HG03460 (cell line): ENCODE measurements at regions not wholly inside any gene's neighbourhood (a gene's known extent, or its start where the extent isn't known, plus 50 kb on each side); places are given as distances from the start of the nearest gene placed in this dataset.
"Not testable (repeated sequence)": the region's sequence is repeated elsewhere in the genome, so short reads cannot be mapped to it uniquely, and the experiment has no call there.

Source experiments
- ATAC-seq: cut with Tn5 transposase; IDR thresholded peaks from one replicate; pipeline ENCODE4 v1.9.1; 2021; ENCODE audit not compliant: unreplicated experiment

DNA sequence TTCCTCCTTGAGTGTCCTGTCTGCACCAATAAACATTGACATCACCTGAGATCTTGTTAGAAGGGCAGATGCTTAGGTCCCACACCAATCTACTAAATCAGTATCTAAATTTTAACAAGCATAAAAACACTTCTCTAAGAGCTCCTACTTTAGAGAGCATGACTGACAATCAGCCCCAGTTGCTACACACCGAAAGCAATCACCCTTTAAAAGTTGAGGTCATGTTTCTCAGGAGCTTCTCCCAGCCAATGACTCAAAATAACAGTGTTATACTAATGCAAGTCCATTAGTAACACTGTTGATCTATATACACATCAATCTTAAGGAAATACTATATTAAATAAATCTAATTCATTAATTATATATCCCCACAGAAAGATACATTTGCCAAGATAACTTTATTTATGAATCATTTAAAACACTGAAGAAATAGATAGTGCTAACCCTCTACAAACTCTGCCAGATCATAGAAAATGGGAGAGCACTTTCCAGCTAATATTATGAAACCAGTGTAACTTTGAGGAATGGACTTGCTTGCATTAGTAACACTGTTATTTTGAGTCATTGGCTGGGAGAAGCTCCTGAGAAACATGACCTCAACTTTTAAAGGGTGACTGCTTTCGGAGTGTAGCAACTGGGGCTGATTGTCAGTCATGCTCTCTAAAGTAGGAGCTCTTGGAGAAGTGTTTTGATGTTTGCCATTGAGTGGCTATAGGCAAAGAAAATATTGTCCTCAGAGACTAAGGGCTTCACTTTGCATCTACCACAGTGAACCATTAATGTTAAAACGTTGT is 109.8 kb upstream of the HDX start:
- no peak for ATAC-seq

DNA sequence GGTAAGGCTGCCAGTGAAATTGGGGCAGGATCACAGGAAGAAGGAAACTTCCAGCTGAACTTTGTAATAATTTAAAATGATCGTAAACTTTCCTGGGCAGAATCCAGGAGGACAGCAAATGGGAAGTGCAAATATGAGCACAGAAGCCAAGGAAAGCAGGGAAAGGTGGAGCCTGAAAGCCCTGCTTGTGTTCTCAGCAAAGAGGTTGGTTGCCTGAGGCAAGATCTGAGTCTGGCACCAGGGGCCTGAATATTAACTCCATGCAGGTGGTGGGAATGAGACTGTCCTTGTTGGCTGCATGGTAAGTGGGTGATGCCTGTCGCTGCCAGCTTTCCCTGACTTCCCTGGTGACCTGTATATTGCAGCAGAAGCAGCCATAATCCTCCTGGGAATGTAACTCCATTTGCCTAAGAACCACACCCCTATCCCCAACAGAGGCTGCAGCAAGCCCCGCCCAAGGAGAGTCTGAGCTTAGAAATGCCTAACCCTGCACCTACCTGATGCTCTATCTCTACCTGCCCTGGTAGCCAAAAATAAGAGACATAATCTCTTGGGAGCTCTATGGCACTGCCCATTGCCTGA is 132.0 kb upstream of the HDX start:
- no peak for ATAC-seq

GRCh38 chrX:84666086-84666485 is 163.8 kb upstream of the HDX start:
- ATAC-seq, result no peak

DNA sequence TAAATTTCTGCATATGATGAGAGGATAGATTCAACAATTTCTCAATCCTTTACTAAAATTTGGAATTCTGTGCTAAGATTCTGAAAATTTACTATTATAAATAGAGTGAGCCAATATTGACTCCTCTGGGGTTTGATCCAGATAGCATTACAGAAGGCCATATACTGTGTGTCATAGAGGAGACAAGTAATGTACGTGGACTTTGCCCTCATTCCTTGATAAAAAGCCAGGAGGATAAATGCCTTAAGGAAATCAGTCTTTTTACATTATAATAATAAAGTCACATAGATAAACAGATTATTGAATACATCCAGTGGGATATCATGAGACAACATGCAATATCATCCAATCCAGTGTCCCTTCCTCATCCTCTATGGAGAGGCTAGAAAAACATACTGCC is 188.0 kb upstream of the HDX start:
- no peak for ATAC-seq

GRCh38 chrX:84709987-84710386 is 207.7 kb upstream of the HDX start:
- ATAC-seq, result no peak

DNA sequence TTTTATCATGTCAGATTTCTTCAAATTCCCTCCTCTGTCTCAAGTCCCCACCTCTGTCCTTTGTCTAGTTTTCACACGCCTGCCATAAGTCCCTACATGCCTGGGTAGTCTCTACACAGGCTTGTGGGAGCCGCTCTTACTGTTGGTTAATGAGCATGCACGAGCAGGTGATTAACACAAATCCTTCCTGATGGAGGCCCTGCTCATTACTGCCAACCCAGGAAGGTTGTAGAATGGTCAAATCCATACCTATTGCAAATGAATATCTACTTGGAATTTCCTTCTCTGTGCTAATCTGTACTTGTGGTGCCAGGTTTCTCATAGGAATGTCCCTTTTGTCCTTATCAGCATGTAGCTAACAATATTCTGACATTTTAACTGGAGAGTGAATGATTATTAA is 208.4 kb upstream of the HDX start:
- no peak for ATAC-seq

GRCh38 chrX:84712621-84713020 is 210.4 kb upstream of the HDX start:
- no peak for ATAC-seq

GRCh38 chrX:84715315-84715714 is 213.1 kb upstream of the HDX start:
- no peak for ATAC-seq

GRCh38 chrX:84717343-84717742 is 215.1 kb upstream of the HDX start:
- no peak for ATAC-seq

GRCh38 chrX:84721416-84721815 is 219.2 kb upstream of the HDX start:
- no peak for ATAC-seq

DNA sequence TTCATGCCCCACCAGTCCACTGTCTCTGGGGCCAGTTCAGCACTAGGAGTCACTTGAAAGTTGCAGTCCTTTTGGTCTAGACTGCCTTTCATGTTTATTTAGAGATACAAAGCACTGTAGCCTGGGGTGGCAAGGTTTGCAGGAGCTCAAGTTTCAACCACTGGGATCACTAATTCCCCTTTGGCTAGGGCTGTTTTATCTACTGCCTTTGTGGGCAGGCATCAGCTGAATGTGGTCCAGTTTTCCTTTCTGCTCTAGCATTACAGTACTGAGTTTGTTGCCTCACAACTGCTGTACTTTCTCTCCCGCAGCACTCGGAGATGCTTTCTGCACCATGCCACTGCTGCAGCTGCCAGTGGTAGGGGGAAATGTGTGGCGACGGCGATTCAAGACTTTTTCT is 222.3 kb upstream of the HDX start:
- ATAC-seq, result no peak

- no peak for ATAC-seq
Observed at GRCh38 chrX:84729408-84729807, 227.2 kb upstream of the HDX start.

- ATAC-seq, result peak; percentile 98
Observed at GRCh38 chrX:84729809-84730208, 227.6 kb upstream of the HDX start.

GRCh38 chrX:84735025-84735424 is 232.8 kb upstream of the HDX start:
- no peak for ATAC-seq

- no peak for ATAC-seq
Observed at GRCh38 chrX:84737471-84737871, 235.2 kb upstream of the HDX start.

DNA sequence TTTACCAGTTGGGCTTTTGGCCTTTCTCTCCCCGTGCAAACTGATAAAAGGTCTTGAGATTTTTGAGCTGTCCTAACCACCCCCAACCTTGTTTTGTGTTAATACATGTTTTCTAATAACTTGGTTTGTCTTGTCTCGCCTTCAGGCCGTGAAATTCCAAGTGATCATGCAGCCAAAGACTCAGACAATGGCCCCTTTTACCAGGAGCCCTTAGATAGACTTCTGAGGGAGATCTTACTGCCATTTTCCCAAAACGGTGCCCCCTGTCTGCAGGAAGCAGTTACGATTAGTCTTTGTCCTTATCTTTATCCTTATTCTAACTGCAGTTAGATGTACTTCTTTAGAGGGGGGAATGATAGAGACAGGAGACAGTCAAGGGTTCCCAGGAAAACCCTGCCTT is 245.3 kb upstream of the HDX start:
- no peak for ATAC-seq

GRCh38 chrX:84748965-84749656 is 246.9 kb upstream of the HDX start:
- no peak for ATAC-seq

DNA sequence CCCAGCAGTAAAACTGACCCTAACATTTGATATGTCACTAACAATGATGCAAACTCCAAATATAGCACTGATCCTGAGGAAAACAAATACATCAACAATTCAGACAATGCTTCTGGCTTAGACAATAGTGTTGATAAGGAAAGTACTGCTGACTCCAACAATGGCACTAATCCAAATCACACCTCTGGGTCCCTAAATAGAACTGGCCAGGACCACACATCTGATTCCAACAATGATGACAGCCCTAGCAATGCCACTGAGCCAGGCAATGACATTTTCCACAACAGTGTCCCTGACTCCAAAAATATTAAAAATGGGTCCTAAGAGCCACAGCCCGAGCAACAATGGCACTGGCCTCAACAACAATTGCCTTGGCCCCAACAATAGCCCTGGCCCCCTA is 243.1 kb upstream of the APOOL start:
- ATAC-seq, result no peak

- ATAC-seq, result no peak
Observed at GRCh38 chrX:84796321-84796720, 207.4 kb upstream of the APOOL start.

DNA sequence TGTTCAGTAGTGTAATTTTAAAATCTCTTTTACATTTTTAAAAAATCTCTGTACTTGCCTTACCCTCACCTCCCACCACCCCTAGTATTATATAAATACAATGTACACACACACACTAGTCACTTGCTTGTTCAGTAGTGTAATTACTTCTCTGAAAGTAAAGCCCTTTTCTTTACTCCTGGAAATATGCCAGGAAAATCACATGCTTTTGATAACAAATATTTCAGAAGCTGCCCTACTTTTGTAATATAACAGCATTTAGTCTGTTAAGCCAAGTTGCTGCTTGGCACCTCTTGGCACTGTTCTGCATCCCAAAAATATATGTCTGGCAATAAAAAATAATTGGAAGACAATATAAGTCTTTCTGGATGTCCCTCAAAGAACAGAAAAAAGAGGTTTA is 172.8 kb upstream of the APOOL start:
- no peak for ATAC-seq

DNA sequence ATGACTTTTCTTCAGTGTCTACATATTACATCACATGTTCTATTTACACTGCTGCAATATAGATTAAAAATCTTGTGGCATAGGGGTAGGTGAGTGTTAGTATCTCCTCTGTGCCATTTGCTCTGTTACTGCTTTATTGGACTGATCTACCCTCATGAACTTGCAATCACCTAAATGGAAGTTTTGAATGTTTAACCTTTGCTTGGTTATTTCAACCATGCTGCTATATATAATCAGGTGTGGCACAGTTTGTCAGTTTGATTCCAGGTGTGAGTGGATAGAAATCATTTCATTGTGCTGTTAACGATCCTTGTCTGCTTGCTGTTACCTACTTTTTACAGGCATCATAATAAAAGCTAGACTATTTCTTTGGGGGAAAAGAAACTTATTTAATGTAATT is 157.1 kb upstream of the APOOL start:
- not testable (repeated sequence) for ATAC-seq

- ATAC-seq, result not testable (repeated sequence)
Observed at GRCh38 chrX:84851183-84851582, 152.5 kb upstream of the APOOL start.
